Mucosa of descending colon (tissue), 3 donors: ENCODE measurements at regions not wholly inside any gene's neighbourhood (a gene's known extent, or its start where the extent isn't known, plus 50 kb on each side); places are given as distances from the start of the nearest gene placed in this dataset.
A peak's percentile ranks its signal among the peaks of the same experiment; 100 is the strongest.

Source experiments
- ATAC-seq: fragments of 200-7000 bp; cut with Tn5 transposase; one replicate; pipeline ENCODE4 v1.9.1; 2020; ENCODE audit warnings: mild to moderate bottlenecking, moderate library complexity
- DNase-seq, 3 donors: peaks; one replicate each; pipeline ENCODE4 v3.0.0-alpha.2; 2020
- H3K36me3 ChIP-seq: fragments of 200-600 bp; one replicate; pipeline ENCODE4 v1.8.0; 2021; ENCODE audit warnings: low read depth, mild to moderate bottlenecking
- H3K4me1 ChIP-seq: fragments of 200-600 bp; one replicate; pipeline ENCODE4 v1.8.0; 2021; ENCODE audit warnings: low read depth, mild to moderate bottlenecking
- H3K4me3 ChIP-seq: fragments of 200-600 bp; one replicate; pipeline ENCODE4 v1.8.0; 2021; ENCODE audit warnings: mild to moderate bottlenecking
- H3K9me3 ChIP-seq: fragments of 200-600 bp; one replicate; pipeline ENCODE4 v1.8.0; 2021; ENCODE audit warnings: mild to moderate bottlenecking
- intact Hi-C, 2 donors: fragments of 100-400 bp; cut with DNase I in 1 of 2; cut with micrococcal nuclease in 1 of 2; formaldehyde crosslinking; loops; one replicate each; pipeline versions ENCODE4 v1.11.0 to v1.11.1; 2022; cut with DNase I, micrococcal nuclease
- TF ChIP-seq, protein P1 (sequence below): fragments of 200-600 bp; IDR thresholded peaks from one replicate; pipeline ENCODE4 v1.8.0; 2022; ENCODE audit warnings: antibody characterized with exemption, mild to moderate bottlenecking
- donor health status: DM: no; HTN: no; CAD: no; lungs with moderate emphysema.
- donor health status: DM: no; HTN: no; CAD: no.
- donor health status: DM: no; HTN: yes; CAD: no.

DNA sequence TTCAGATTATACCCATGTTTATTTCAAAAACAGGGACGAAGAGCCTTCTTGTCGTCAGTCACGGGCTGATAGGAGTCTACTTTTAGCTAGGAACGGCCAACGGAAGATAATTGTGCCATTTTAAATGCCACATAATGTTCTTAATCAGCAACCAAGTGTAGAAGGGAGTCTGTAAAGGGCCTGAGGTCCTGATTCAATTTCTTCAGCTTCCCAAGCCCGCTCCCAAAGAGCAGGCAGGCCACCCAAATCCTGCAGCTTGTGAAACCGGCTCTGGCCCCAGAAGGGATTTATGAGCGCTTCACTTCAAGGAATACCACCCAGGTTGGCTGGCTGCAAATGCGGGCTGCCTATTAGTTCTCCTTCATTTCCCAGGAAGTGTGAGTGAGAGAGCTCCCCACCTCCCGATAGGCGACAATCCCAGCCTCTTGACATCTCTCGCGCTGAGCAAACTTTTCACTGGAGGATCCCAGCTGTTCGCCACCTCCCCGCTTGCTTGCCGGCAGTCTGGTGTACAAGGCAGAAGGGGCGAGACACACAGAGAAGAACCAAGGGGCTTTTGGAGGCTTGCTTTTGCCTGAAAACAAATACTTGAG is 272.9 kb downstream of the CDH20 start:
- intact Hi-C loops: no loop called here
- ATAC-seq (no peak), DNase-seq (peak in 2 of 3 donors; percentile 13 to 41)
- Histone ChIP-seq H3K9me3 (no peaks in the 10 kb centered on the region), H3K4me3 (no peak overlapping the region), H3K4me1 (no peaks in the 10 kb centered on the region), H3K36me3 (no peaks in the 10 kb centered on the region)
- TF ChIP-seq, protein P1, sequence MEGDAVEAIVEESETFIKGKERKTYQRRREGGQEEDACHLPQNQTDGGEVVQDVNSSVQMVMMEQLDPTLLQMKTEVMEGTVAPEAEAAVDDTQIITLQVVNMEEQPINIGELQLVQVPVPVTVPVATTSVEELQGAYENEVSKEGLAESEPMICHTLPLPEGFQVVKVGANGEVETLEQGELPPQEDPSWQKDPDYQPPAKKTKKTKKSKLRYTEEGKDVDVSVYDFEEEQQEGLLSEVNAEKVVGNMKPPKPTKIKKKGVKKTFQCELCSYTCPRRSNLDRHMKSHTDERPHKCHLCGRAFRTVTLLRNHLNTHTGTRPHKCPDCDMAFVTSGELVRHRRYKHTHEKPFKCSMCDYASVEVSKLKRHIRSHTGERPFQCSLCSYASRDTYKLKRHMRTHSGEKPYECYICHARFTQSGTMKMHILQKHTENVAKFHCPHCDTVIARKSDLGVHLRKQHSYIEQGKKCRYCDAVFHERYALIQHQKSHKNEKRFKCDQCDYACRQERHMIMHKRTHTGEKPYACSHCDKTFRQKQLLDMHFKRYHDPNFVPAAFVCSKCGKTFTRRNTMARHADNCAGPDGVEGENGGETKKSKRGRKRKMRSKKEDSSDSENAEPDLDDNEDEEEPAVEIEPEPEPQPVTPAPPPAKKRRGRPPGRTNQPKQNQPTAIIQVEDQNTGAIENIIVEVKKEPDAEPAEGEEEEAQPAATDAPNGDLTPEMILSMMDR: no peak

DNA sequence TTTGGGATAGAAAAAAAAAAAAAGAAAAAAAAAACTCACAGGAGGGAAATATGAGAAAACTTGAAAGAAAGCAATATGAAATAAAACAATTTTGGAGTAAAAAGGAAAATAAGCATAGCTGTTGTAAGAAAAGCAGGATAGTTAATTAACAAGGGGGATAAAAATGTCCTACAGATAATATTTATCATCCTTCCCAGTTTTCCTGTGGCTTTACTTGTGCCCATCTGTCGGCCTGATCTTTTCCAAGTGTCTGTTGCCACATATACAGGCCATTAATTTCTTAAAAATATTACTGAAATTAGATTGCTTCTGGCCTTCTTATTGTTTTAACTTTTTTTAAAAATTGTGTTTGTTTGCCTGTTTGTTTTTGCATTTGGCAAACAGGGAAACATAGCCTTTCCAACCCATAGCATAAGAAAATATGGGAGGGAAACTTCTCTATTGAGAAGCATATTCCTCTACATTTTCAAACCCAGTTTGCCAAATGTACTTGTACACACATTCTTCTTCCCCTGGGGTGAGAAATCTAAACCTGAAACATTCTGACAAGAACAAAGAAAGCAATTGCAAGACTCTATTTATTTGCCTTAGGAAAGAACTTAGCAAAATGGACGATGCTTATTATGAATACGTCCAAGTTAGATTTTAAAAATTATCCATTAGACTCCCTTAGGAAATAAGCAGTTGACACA is 272.3 kb downstream of the CDH20 start:
- H3K36me3 ChIP-seq: no peaks in the 10 kb centered on the region
- no peak overlapping the region for H3K4me3 ChIP-seq
- ATAC-seq: no peak
- no peaks in the 10 kb centered on the region for H3K4me1 ChIP-seq
- no peaks in the 10 kb centered on the region for H3K9me3 ChIP-seq
- no peak for DNase-seq
- TF ChIP-seq, protein P1: no peak
- intact Hi-C loops: no loop called here
